ENCODE measurements at regions not wholly inside any gene's neighbourhood (a gene's known extent, or its start where the extent isn't known, plus 50 kb on each side); places are given as distances from the start of the nearest gene placed in this dataset.
"Not testable (repeated sequence)": the region's sequence is repeated elsewhere in the genome, so short reads cannot be mapped to it uniquely, and the experiment has no call there.

- H3K4me1 ChIP-seq; H3K9me3 ChIP-seq; H3K36me3 ChIP-seq; H3K27ac ChIP-seq; H3K4me3 ChIP-seq; H3K27me3 ChIP-seq; DNase-seq (ENCODE audit: low spot score): not testable (repeated sequence)
Measured at GRCh38 chr14:34381304-34381703, 80.7 kb downstream of the SPTSSA start.

- Histone ChIP-seq H3K36me3 (no peaks in the 10 kb centered on the region), H3K27ac (no peak overlapping the region), H3K4me1 (no peaks in the 10 kb centered on the region), H3K9me3 (no peaks in the 10 kb centered on the region), H3K27me3 (no peaks in the 10 kb centered on the region), H3K4me3 (no peak overlapping the region)
- TF ChIP-seq, protein P1, sequence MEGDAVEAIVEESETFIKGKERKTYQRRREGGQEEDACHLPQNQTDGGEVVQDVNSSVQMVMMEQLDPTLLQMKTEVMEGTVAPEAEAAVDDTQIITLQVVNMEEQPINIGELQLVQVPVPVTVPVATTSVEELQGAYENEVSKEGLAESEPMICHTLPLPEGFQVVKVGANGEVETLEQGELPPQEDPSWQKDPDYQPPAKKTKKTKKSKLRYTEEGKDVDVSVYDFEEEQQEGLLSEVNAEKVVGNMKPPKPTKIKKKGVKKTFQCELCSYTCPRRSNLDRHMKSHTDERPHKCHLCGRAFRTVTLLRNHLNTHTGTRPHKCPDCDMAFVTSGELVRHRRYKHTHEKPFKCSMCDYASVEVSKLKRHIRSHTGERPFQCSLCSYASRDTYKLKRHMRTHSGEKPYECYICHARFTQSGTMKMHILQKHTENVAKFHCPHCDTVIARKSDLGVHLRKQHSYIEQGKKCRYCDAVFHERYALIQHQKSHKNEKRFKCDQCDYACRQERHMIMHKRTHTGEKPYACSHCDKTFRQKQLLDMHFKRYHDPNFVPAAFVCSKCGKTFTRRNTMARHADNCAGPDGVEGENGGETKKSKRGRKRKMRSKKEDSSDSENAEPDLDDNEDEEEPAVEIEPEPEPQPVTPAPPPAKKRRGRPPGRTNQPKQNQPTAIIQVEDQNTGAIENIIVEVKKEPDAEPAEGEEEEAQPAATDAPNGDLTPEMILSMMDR (IDR thresholded peaks at IDR 0.05), result no peak
- DNase-seq (ENCODE audit: low spot score), result no peak
Measured at GRCh38 chr14:34380471-34380845, 81.6 kb downstream of the SPTSSA start.

GRCh38 chr14:34379816-34380470 lies 82.1 kb downstream of the SPTSSA start:
- Histone ChIP-seq H3K27ac (no peak overlapping the region), H3K27me3 (no peaks in the 10 kb centered on the region), H3K4me3 (no peak overlapping the region), H3K4me1 (no peaks in the 10 kb centered on the region), H3K9me3 (no peaks in the 10 kb centered on the region), H3K36me3 (no peaks in the 10 kb centered on the region)
- DNase-seq (ENCODE audit: low spot score), result no peak
- TF ChIP-seq, protein P1 (IDR thresholded peaks at IDR 0.05), result no peak

DNA sequence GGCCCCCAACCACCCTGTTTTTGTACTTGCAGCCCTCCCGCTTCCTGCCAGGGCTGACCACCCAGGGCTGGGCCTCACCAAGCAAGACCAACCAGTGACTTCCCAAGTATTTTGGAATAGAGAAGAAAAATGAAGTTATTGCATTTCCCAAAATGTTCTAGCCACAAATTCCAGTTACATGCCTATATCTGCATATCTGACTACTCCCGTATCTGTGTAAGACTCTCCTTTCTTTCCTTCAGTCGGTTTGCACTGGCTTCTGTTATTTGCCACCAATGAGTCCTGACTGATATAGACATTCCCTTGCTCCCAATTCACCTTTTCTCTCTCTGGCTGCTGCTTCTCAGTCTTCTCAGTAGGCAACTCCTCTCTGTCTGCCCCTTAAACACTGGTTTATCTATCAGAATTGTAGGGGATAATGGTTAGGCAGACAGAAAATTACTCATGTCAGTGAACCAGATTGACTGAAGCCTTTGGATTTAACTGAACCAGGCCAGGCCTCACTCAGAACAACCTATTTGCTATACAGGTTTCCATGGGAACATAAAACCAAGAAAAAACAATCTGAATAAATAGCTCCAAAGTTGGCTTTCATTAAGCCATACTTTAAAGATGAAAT lies 85.3 kb downstream of the SPTSSA start:
- Histone ChIP-seq H3K4me1 (no peaks in the 10 kb centered on the region), H3K36me3 (no peaks in the 10 kb centered on the region), H3K27me3 (no peaks in the 10 kb centered on the region), H3K4me3 (no peak overlapping the region), H3K9me3 (no peaks in the 10 kb centered on the region), H3K27ac (no peak overlapping the region)
- TF ChIP-seq, protein P1 (IDR thresholded peaks at IDR 0.05), result no peak
- no peak for DNase-seq (ENCODE audit: low spot score)

DNA sequence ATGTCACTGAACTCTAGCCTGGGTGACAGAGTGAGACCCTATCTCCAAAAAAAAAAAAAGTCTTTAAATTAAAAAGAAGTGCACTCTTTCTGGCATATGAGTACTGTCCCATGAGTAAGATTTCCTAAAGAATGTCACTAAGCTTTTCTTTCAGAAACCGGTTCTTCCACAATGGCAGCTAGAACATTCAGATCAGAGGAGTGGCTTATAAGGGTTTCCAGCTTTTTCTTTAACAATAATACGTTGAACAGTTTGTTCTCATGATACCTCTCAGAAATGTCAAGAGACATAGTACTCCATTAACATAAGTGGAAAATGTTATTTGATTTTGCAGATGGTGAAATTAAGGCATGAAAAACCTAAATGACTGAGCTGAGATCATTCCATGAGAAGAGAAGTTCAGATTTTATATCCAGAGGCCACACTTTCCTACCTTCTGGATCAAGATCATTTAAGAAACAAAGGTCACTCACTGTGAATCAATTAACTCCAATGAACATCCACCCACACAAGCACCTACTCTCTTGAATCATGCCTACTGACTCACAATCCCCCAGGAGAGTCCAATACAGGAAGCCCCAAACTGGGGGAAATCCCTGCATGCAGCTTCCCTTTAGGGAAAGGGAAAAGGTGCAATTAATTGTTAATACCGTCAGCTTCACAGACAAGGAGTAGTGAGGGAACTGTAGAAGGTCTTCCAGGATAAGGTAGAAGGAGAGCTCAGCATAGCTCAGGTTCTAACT lies 86.9 kb downstream of the SPTSSA start:
- Histone ChIP-seq H3K36me3 (no peaks in the 10 kb centered on the region), H3K4me3 (no peak overlapping the region), H3K9me3 (no peaks in the 10 kb centered on the region), H3K27ac (no peak overlapping the region), H3K4me1 (no peaks in the 10 kb centered on the region), H3K27me3 (no peaks in the 10 kb centered on the region)
- no peak for DNase-seq (ENCODE audit: low spot score)
- TF ChIP-seq, protein P1 (IDR thresholded peaks at IDR 0.05), result no peak

DNA sequence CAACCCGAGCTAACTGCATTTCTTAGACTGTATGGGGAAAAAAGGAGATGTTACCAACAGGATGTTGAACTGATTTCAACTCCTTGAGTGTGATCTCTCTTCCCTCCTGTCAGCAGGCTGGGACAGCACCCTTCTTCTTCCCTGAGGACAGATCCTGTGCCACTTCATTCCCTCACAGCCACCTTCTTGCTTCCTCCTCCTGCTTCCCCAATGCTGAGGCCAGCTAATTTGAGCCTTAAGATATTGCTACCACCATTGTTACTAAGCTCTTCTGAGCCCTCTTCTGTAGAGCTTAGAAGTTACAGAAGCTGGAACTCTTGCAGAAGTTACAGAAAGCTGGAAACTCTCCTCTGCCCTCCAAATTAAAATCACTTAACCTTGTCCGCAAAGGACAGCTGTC lies 88.8 kb downstream of the SPTSSA start:
- Histone ChIP-seq H3K4me1 (no peaks in the 10 kb centered on the region), H3K27ac (no peak overlapping the region), H3K36me3 (no peaks in the 10 kb centered on the region), H3K4me3 (no peak overlapping the region), H3K27me3 (no peaks in the 10 kb centered on the region), H3K9me3 (no peaks in the 10 kb centered on the region)
- DNase-seq (ENCODE audit: low spot score), result no peak
- TF ChIP-seq, protein P1 (IDR thresholded peaks at IDR 0.05), result no peak
